OCI-LY7 (cell line): ENCODE measurements at regions not wholly inside any gene's neighbourhood (a gene's known extent, or its start where the extent isn't known, plus 50 kb on each side); places are given as distances from the start of the nearest gene placed in this dataset.

Experiments
- EZH2phosphoT487 ChIP-seq: fragments of 200-600 bp; sonication (generic); IDR thresholded peaks from 2 replicates; pipeline ENCODE4 v1.6.1; 2018; ENCODE audit warnings: low read depth, borderline replicate concordance, mild to moderate bottlenecking, mixed run types, antibody characterized with exemption, low read length, moderate library complexity, mixed read lengths
- TF ChIP-seq, protein P1 (sequence below): fragments of 200-600 bp; sonication (generic); conservative IDR thresholded peaks from 2 replicates; pipeline ENCODE4 v1.5.1; 2014; ENCODE audit warnings: mild to moderate bottlenecking, antibody characterized with exemption, low read length, moderate library complexity, mixed read lengths

DNA sequence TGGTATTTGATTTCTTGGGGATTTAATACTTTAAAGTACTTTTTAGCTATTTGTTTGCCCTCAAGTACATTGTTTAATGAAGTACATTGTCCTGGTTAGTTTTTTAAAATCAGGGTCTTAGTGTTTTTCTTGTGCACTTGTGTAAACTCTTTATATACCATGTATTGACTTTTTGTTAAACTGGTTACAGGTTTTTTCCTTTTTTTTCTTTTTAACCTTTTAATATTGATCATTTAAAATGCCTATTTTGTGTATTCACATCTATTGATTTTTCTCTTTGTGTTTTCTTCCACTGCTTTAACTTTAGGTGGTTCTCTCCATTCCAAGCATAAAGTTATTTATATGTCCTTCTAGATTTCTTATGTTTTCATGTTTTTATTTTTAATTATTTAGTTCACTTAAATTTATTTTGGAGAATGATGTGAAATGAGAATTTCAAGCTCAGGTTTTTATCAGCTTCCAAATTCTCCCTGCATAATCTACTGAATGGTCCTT is 84.5 kb upstream of the MYCN start:
- TF ChIP-seq, protein P1, sequence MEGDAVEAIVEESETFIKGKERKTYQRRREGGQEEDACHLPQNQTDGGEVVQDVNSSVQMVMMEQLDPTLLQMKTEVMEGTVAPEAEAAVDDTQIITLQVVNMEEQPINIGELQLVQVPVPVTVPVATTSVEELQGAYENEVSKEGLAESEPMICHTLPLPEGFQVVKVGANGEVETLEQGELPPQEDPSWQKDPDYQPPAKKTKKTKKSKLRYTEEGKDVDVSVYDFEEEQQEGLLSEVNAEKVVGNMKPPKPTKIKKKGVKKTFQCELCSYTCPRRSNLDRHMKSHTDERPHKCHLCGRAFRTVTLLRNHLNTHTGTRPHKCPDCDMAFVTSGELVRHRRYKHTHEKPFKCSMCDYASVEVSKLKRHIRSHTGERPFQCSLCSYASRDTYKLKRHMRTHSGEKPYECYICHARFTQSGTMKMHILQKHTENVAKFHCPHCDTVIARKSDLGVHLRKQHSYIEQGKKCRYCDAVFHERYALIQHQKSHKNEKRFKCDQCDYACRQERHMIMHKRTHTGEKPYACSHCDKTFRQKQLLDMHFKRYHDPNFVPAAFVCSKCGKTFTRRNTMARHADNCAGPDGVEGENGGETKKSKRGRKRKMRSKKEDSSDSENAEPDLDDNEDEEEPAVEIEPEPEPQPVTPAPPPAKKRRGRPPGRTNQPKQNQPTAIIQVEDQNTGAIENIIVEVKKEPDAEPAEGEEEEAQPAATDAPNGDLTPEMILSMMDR: no peak
- TF ChIP-seq EZH2phosphoT487: no peak
